GM15510 (cell line): ENCODE measurements at regions not wholly inside any gene's neighbourhood (a gene's known extent, or its start where the extent isn't known, plus 50 kb on each side); places are given as distances from the start of the nearest gene placed in this dataset.

Source experiments
- POLR2A ChIP-seq: IDR thresholded peaks from 3 replicates; pipeline ENCODE4 v1.6.1; 2011; ENCODE audit warnings: borderline replicate concordance; ENCODE audit not compliant: insufficient read length; ENCODE audit errors: extremely low read depth

- no peak for TF ChIP-seq POLR2A
Measured at GRCh38 chr12:25364529-25365339, 114.0 kb upstream of the KRAS start.

- TF ChIP-seq POLR2A = no peak
Measured at GRCh38 chr12:25362646-25363045, 111.9 kb upstream of the KRAS start.

GRCh38 chr12:25361511-25361910, 110.8 kb upstream of the KRAS start:
- no peak for TF ChIP-seq POLR2A

GRCh38 chr12:25357595-25357994, 106.9 kb upstream of the KRAS start:
- TF ChIP-seq POLR2A = no peak

- TF ChIP-seq POLR2A = no peak
Measured at GRCh38 chr12:25352083-25352918, 101.6 kb upstream of the KRAS start.

- TF ChIP-seq POLR2A = no peak
Measured at GRCh38 chr12:25348593-25348895, 97.8 kb upstream of the KRAS start.

GRCh38 chr12:25347716-25348592, 97.2 kb upstream of the KRAS start:
- TF ChIP-seq POLR2A = no peak

GRCh38 chr12:25337916-25338315, 87.2 kb upstream of the KRAS start:
- TF ChIP-seq POLR2A = no peak

GRCh38 chr12:25332143-25332542, 81.4 kb upstream of the KRAS start:
- TF ChIP-seq POLR2A = no peak

- no peak for TF ChIP-seq POLR2A
Measured at GRCh38 chr12:25328072-25328712, 77.5 kb upstream of the KRAS start.

GRCh38 chr12:25327321-25327720, 76.6 kb upstream of the KRAS start:
- TF ChIP-seq POLR2A = no peak

GRCh38 chr12:25326326-25326725, 75.6 kb upstream of the KRAS start:
- TF ChIP-seq POLR2A = no peak

GRCh38 chr12:25324861-25325260, 74.1 kb upstream of the KRAS start:
- TF ChIP-seq POLR2A = no peak

- TF ChIP-seq POLR2A = no peak
Measured at GRCh38 chr12:25323581-25323982, 72.9 kb upstream of the KRAS start.
